PC-9 (cell line): ENCODE measurements at regions not wholly inside any gene's neighbourhood (a gene's known extent, or its start where the extent isn't known, plus 50 kb on each side); places are given as distances from the start of the nearest gene placed in this dataset.

Source experiments
- BruUV-seq: library from RNA; stranded (reverse); fragments of 400-500 nt; replicated peaks from 2 replicates; lab custom pipeline; 2021; lab: Mats Ljungman, UMichigan
- CTCF ChIA-PET: fragments of 300-600 bp; sonication (Branson Sonifier 250); formaldehyde crosslinking; loops from one replicate; lab custom pipeline; 2022; ENCODE audit warnings: antibody characterized with exemption; lab: Charles Lee
- POLR2A ChIA-PET: fragments of 300-600 bp; sonication (Branson Sonifier 250); formaldehyde crosslinking; loops from one replicate; lab custom pipeline; 2022; ENCODE audit warnings: antibody characterized with exemption; ENCODE audit not compliant: unreplicated experiment; lab: Charles Lee
- DNase-seq, 2 experiments: peaks; one replicate each; pipeline versions ENCODE4 v3.0.0 to v3.0.0-alpha.2; 2015 to 2022; ENCODE audit warnings: mixed read lengths in 1 of 2
- H2AFZ ChIP-seq: fragments of 200-600 bp; sonication (generic); 2 replicates; pipeline ENCODE4 v1.8.1; 2017; ENCODE audit warnings: antibody characterized with exemption
- H3F3A ChIP-seq: fragments of 200-600 bp; sonication (generic); 2 replicates; pipeline ENCODE4 v1.8.1; 2017; ENCODE audit warnings: antibody characterized with exemption, mild to moderate bottlenecking, low read depth; ENCODE audit not compliant: insufficient read depth
- H3K27ac ChIP-seq: fragments of 200-600 bp; sonication (generic); 2 replicates; pipeline ENCODE4 v1.6.1; 2016; ENCODE audit warnings: mixed run types
- H3K27me3 ChIP-seq: fragments of 200-600 bp; sonication (generic); 2 replicates; pipeline ENCODE4 v1.6.1; 2016; ENCODE audit warnings: low read depth, mixed run types; ENCODE audit not compliant: insufficient read depth
- H3K36me3 ChIP-seq: fragments of 200-600 bp; sonication (generic); 2 replicates; pipeline ENCODE4 v1.6.1; 2016; ENCODE audit warnings: low read depth, mixed run types
- H3K4me1 ChIP-seq: fragments of 200-600 bp; sonication (generic); replicated peaks from 2 replicates; pipeline ENCODE4 v1.6.1; 2016; ENCODE audit warnings: mixed run types; ENCODE audit not compliant: insufficient read depth
- H3K4me2 ChIP-seq: fragments of 200-600 bp; sonication (generic); 2 replicates; pipeline ENCODE4 v1.6.1; 2017; ENCODE audit warnings: mixed run types
- H3K4me3 ChIP-seq: fragments of 200-600 bp; sonication (generic); 2 replicates; pipeline ENCODE4 v1.6.1; 2016; ENCODE audit warnings: mixed run types
- H3K79me2 ChIP-seq: fragments of 200-600 bp; sonication (generic); 2 replicates; pipeline ENCODE4 v1.6.1; 2017; ENCODE audit warnings: low read depth, mixed run types
- H3K9me2 ChIP-seq: fragments of 200-600 bp; sonication (generic); 2 replicates; pipeline ENCODE4 v1.8.1; 2017; ENCODE audit warnings: mild to moderate bottlenecking; ENCODE audit not compliant: insufficient read depth
- H3K9me3 ChIP-seq: fragments of 200-600 bp; sonication (generic); 2 replicates; pipeline ENCODE4 v1.8.1; 2016; ENCODE audit warnings: low read depth; ENCODE audit not compliant: insufficient read depth
- H4K20me1 ChIP-seq: fragments of 200-600 bp; sonication (generic); 2 replicates; pipeline ENCODE4 v1.8.1; 2017; ENCODE audit not compliant: insufficient read depth
- EZH2 ChIP-seq: fragments of 200-600 bp; sonication (generic); IDR thresholded peaks from 2 replicates; pipeline ENCODE4 v1.8.0; 2017; ENCODE audit warnings: antibody characterized with exemption, low read depth
- intact Hi-C: fragments of 100-400 bp; cut with micrococcal nuclease; formaldehyde crosslinking; loops from one replicate; pipeline ENCODE4 v1.10.0; 2022; ENCODE audit not compliant: unreplicated experiment
- TF ChIP-seq, protein P1 (sequence below): fragments of 200-600 bp; sonication (generic); conservative IDR thresholded peaks from 2 replicates; pipeline ENCODE4 v1.6.1; 2017; ENCODE audit warnings: mixed run types, antibody characterized with exemption, mild to moderate bottlenecking, moderate library complexity

DNA sequence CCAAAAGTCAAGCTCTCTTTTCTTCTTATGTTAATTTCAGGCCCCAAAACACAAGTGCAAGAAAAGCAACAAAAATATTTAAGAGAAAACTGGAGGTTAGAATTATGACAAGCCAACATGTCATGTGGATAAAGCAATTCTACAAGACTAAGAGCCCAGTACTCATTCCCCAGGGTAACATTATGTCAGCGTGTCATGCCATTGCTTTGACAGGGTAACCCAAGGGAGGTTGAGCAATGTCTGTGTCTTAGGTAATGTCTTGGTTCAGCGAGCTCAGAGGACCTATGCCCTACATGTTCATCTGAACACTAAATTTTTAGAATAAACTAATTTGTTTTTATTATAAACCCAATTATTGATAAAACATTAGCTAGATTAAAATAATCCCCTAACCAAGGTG lies 173.2 kb upstream of the ZNF804A start:
- TF ChIP-seq, protein P1, sequence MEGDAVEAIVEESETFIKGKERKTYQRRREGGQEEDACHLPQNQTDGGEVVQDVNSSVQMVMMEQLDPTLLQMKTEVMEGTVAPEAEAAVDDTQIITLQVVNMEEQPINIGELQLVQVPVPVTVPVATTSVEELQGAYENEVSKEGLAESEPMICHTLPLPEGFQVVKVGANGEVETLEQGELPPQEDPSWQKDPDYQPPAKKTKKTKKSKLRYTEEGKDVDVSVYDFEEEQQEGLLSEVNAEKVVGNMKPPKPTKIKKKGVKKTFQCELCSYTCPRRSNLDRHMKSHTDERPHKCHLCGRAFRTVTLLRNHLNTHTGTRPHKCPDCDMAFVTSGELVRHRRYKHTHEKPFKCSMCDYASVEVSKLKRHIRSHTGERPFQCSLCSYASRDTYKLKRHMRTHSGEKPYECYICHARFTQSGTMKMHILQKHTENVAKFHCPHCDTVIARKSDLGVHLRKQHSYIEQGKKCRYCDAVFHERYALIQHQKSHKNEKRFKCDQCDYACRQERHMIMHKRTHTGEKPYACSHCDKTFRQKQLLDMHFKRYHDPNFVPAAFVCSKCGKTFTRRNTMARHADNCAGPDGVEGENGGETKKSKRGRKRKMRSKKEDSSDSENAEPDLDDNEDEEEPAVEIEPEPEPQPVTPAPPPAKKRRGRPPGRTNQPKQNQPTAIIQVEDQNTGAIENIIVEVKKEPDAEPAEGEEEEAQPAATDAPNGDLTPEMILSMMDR, result no peak
- no peak for TF ChIP-seq EZH2
- Histone ChIP-seq H3K9me2 (peaks cover 6% of the 10 kb centered on the region; the same call in 1 of the 2 replicates), H3K79me2 (no peaks in the 10 kb centered on the region), H3K36me3 (no peaks in the 10 kb centered on the region), H3K27me3 (no peaks in the 10 kb centered on the region), H4K20me1 (no peaks in the 10 kb centered on the region), H3K4me3 (no peak overlapping the region), H3K9me3 (no peaks in the 10 kb centered on the region), H3K4me2 (no peak overlapping the region), H3K27ac (no peak overlapping the region), H2AFZ (no peak overlapping the region), H3K4me1 (no peaks in the 10 kb centered on the region), H3F3A (no peaks in the 10 kb centered on the region)
- ChIA-PET POLR2A (no interaction called here), CTCF (no interaction called here)
- intact Hi-C loops, result no loop called here
- no peak for DNase-seq
- no TSS peak for BruUV-seq

DNA sequence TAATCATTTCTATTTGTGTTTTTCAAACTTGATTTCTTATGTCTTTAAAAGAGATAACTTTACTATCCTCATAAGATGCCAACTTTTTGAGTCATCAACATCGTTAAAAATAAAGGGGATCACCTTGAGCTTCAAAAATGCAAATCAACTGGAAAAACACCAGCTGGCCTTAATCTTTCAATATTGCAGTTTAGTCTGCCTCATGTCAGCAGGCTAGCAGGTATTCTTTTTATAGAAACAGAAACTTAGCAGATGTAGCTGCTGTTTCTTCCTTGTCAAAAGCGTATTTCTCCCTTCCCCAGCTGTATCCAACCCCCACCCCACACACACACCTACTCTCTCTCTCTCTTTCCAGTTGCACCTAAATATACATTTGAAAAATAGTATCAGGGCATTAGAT lies 154.1 kb upstream of the ZNF804A start:
- no peaks in the 10 kb centered on the region for H4K20me1 ChIP-seq
- POLR2A ChIA-PET, result no interaction called here
- no peaks in the 10 kb centered on the region for H3K36me3 ChIP-seq
- no peaks in the 10 kb centered on the region for H3K9me3 ChIP-seq
- BruUV-seq, result no TSS peak
- no peak for TF ChIP-seq EZH2
- TF ChIP-seq, protein P1, result no peak
- H3K27ac ChIP-seq, result no peak overlapping the region
- no peaks in the 10 kb centered on the region for H3K79me2 ChIP-seq
- H3K4me3 ChIP-seq, result no peak overlapping the region
- no peak for DNase-seq
- intact Hi-C loops, result no loop called here
- H2AFZ ChIP-seq, result no peak overlapping the region
- H3K9me2 ChIP-seq, result no peaks in the 10 kb centered on the region; the same call in 1 of the 2 replicates
- CTCF ChIA-PET, result no interaction called here
- no peak overlapping the region for H3K4me2 ChIP-seq
- no peaks in the 10 kb centered on the region for H3K4me1 ChIP-seq
- no peaks in the 10 kb centered on the region for H3K27me3 ChIP-seq
- H3F3A ChIP-seq, result no peaks in the 10 kb centered on the region; the same call in 1 of the 2 replicates

DNA sequence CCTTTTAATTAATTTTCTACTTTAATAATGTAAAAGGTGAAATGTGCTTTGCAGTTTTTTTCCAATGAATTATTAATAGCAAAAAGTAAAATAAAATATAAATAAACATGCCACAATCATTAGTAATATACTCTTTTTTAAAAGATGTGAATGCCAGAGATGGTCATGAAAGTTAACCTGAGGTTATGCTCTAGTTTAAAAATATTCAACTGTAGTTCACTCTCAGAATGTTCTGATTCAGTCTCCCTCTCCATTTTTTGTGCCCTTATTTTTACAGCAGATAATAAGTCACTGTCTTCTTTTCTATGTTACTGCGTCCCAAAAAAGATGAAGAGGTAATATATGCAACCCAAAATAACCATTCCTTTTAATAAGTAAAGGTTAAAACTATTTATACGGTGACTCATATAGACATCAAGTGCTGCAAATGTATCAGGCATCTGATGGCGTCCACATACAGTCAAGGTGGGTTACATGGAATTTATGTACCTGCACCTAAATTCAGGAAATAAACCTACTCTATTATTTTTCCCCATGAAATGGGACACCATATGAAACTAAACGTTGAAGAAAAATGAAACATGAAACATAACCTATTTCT lies 153.6 kb upstream of the ZNF804A start:
- Histone ChIP-seq H3K79me2 (no peaks in the 10 kb centered on the region), H3K4me3 (no peak overlapping the region), H3K36me3 (no peaks in the 10 kb centered on the region), H3K4me1 (no peaks in the 10 kb centered on the region), H3K9me3 (no peaks in the 10 kb centered on the region), H3K27me3 (no peaks in the 10 kb centered on the region), H3F3A (no peaks in the 10 kb centered on the region; the same call in 1 of the 2 replicates), H3K9me2 (no peaks in the 10 kb centered on the region; the same call in 1 of the 2 replicates), H3K27ac (no peak overlapping the region), H3K4me2 (no peak overlapping the region), H2AFZ (no peak overlapping the region), H4K20me1 (no peaks in the 10 kb centered on the region)
- ChIA-PET CTCF (no interaction called here), POLR2A (no interaction called here)
- no TSS peak for BruUV-seq
- DNase-seq, result no peak
- intact Hi-C loops, result no loop called here
- no peak for TF ChIP-seq EZH2
- TF ChIP-seq, protein P1, result no peak
